ENCODE measurements at regions not wholly inside any gene's neighbourhood (a gene's known extent, or its start where the extent isn't known, plus 50 kb on each side); places are given as distances from the start of the nearest gene placed in this dataset.

DNA sequence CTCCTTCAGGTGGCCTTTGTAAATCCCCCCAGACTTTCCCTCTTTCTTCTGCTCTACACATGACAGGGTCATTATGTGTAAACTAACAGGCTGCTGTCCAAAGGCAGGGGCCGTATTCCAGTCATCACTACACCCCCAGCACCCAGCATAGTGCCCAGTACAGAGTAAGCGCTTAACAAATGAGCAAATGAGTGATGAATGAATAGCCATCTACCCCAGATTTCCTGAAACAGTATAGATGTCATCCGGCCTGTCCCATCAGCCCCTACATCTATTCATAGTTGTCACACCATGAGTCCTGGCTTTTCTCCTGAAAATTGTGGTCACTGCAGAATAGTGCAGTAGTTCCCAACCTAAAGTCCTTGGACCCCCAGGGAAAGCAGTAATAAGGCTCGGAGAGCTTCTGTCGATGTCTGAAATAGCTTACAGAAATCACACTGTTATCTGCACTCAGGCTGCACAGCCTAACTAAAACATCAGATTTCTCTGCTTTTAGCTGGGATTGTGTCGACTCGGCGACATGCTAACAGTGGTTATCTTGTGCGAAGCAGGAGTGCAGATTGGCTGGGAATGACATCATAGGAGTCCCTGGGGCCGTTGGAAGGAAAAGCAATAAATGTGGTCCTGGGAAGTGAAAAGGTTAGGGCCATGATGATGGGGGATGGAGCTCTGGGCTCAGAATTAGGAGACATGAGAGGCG, 143.8 kb upstream of the NECTIN1 start (continued):
- TF ChIP-seq, protein P1, sequence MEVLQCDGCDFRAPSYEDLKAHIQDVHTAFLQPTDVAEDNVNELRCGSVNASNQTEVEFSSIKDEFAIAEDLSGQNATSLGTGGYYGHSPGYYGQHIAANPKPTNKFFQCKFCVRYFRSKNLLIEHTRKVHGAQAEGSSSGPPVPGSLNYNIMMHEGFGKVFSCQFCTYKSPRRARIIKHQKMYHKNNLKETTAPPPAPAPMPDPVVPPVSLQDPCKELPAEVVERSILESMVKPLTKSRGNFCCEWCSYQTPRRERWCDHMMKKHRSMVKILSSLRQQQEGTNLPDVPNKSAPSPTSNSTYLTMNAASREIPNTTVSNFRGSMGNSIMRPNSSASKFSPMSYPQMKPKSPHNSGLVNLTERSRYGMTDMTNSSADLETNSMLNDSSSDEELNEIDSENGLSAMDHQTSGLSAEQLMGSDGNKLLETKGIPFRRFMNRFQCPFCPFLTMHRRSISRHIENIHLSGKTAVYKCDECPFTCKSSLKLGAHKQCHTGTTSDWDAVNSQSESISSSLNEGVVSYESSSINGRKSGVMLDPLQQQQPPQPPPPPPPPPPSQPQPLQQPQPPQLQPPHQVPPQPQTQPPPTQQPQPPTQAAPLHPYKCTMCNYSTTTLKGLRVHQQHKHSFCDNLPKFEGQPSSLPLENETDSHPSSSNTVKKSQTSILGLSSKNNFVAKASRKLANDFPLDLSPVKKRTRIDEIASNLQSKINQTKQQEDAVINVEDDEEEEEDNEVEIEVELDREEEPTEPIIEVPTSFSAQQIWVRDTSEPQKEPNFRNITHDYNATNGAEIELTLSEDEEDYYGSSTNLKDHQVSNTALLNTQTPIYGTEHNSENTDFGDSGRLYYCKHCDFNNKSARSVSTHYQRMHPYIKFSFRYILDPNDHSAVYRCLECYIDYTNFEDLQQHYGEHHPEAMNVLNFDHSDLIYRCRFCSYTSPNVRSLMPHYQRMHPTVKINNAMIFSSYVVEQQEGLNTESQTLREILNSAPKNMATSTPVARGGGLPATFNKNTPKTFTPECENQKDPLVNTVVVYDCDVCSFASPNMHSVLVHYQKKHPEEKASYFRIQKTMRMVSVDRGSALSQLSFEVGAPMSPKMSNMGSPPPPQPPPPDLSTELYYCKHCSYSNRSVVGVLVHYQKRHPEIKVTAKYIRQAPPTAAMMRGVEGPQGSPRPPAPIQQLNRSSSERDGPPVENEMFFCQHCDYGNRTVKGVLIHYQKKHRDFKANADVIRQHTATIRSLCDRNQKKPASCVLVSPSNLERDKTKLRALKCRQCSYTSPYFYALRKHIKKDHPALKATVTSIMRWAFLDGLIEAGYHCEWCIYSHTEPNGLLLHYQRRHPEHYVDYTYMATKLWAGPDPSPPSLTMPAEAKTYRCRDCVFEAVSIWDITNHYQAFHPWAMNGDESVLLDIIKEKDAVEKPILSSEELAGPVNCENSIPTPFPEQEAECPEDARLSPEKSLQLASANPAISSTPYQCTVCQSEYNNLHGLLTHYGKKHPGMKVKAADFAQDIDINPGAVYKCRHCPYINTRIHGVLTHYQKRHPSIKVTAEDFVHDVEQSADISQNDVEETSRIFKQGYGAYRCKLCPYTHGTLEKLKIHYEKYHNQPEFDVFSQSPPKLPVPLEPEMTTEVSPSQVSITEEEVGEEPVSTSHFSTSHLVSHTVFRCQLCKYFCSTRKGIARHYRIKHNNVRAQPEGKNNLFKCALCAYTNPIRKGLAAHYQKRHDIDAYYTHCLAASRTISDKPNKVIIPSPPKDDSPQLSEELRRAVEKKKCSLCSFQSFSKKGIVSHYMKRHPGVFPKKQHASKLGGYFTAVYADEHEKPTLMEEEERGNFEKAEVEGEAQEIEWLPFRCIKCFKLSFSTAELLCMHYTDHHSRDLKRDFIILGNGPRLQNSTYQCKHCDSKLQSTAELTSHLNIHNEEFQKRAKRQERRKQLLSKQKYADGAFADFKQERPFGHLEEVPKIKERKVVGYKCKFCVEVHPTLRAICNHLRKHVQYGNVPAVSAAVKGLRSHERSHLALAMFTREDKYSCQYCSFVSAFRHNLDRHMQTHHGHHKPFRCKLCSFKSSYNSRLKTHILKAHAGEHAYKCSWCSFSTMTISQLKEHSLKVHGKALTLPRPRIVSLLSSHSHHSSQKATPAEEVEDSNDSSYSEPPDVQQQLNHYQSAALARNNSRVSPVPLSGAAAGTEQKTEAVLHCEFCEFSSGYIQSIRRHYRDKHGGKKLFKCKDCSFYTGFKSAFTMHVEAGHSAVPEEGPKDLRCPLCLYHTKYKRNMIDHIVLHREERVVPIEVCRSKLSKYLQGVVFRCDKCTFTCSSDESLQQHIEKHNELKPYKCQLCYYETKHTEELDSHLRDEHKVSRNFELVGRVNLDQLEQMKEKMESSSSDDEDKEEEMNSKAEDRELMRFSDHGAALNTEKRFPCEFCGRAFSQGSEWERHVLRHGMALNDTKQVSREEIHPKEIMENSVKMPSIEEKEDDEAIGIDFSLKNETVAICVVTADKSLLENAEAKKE (CRISPR knock-in tag; IDR thresholded peaks at IDR 0.05) = no peak
- TF ChIP-seq EZH2phosphoT487 (IDR thresholded peaks at IDR 0.05; ENCODE audit: unreplicated experiment) = no peak
- TF ChIP-seq ZNF114 (CRISPR knock-in tag; IDR thresholded peaks at IDR 0.05) = no peak
- no peak for TF ChIP-seq ZNF331 (CRISPR knock-in tag; IDR thresholded peaks at IDR 0.05; ENCODE audit: low read depth)
- TF ChIP-seq EZH2 (IDR thresholded peaks at IDR 0.05; ENCODE audit: low read depth, unreplicated experiment) = no peak
- no peak for TF ChIP-seq POLR2AphosphoS5 (IDR thresholded peaks at IDR 0.05; ENCODE audit: low read depth)
- TF ChIP-seq, protein P2, sequence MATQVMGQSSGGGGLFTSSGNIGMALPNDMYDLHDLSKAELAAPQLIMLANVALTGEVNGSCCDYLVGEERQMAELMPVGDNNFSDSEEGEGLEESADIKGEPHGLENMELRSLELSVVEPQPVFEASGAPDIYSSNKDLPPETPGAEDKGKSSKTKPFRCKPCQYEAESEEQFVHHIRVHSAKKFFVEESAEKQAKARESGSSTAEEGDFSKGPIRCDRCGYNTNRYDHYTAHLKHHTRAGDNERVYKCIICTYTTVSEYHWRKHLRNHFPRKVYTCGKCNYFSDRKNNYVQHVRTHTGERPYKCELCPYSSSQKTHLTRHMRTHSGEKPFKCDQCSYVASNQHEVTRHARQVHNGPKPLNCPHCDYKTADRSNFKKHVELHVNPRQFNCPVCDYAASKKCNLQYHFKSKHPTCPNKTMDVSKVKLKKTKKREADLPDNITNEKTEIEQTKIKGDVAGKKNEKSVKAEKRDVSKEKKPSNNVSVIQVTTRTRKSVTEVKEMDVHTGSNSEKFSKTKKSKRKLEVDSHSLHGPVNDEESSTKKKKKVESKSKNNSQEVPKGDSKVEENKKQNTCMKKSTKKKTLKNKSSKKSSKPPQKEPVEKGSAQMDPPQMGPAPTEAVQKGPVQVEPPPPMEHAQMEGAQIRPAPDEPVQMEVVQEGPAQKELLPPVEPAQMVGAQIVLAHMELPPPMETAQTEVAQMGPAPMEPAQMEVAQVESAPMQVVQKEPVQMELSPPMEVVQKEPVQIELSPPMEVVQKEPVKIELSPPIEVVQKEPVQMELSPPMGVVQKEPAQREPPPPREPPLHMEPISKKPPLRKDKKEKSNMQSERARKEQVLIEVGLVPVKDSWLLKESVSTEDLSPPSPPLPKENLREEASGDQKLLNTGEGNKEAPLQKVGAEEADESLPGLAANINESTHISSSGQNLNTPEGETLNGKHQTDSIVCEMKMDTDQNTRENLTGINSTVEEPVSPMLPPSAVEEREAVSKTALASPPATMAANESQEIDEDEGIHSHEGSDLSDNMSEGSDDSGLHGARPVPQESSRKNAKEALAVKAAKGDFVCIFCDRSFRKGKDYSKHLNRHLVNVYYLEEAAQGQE (IDR thresholded peaks at IDR 0.05; ENCODE audit: unreplicated experiment) = no peak
- TF ChIP-seq, protein P3, sequence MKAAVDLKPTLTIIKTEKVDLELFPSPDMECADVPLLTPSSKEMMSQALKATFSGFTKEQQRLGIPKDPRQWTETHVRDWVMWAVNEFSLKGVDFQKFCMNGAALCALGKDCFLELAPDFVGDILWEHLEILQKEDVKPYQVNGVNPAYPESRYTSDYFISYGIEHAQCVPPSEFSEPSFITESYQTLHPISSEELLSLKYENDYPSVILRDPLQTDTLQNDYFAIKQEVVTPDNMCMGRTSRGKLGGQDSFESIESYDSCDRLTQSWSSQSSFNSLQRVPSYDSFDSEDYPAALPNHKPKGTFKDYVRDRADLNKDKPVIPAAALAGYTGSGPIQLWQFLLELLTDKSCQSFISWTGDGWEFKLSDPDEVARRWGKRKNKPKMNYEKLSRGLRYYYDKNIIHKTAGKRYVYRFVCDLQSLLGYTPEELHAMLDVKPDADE (IDR thresholded peaks at IDR 0.05) = no peak
- TF ChIP-seq, protein P4, sequence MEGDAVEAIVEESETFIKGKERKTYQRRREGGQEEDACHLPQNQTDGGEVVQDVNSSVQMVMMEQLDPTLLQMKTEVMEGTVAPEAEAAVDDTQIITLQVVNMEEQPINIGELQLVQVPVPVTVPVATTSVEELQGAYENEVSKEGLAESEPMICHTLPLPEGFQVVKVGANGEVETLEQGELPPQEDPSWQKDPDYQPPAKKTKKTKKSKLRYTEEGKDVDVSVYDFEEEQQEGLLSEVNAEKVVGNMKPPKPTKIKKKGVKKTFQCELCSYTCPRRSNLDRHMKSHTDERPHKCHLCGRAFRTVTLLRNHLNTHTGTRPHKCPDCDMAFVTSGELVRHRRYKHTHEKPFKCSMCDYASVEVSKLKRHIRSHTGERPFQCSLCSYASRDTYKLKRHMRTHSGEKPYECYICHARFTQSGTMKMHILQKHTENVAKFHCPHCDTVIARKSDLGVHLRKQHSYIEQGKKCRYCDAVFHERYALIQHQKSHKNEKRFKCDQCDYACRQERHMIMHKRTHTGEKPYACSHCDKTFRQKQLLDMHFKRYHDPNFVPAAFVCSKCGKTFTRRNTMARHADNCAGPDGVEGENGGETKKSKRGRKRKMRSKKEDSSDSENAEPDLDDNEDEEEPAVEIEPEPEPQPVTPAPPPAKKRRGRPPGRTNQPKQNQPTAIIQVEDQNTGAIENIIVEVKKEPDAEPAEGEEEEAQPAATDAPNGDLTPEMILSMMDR (conservative IDR thresholded peaks at IDR 0.05; ENCODE audit: low read depth in 2 of 2) = no peak
